HG02759 (cell line): ENCODE measurements at regions not wholly inside any gene's neighbourhood (a gene's known extent, or its start where the extent isn't known, plus 50 kb on each side); places are given as distances from the start of the nearest gene placed in this dataset.
A peak's percentile ranks its signal among the peaks of the same experiment; 100 is the strongest.
"Not testable (repeated sequence)": the region's sequence is repeated elsewhere in the genome, so short reads cannot be mapped to it uniquely, and the experiment has no call there.

ENCODE experiments used
- ATAC-seq: cut with Tn5 transposase; IDR thresholded peaks from one replicate; pipeline ENCODE4 v1.9.1; 2021; ENCODE audit warnings: mild to moderate bottlenecking, moderate library complexity; ENCODE audit not compliant: unreplicated experiment

- not testable (repeated sequence) for ATAC-seq
Measured at GRCh38 chr6:58067867-58068548, 750.6 kb downstream of the PRIM2 start.

DNA sequence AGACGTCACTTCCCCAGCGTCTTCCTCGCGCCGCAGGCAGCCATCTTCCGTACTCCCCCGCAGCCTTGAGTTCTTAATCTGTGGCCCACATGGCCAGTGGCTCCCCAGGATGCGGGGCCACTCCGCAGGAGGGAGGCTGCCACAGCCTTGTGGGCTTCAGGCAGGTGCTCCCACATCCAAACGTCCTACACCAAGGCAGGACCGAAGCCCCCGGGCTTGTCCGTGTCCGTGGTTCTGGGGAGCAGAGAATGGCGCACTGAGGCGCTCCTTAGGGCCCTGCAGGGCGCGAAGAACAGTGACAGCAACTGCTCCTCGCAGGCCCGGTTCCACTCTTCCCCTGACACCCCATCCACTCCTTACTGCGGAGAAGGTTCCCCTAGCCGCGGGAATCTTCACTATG is 755.8 kb downstream of the PRIM2 start:
- no peak for ATAC-seq

GRCh38 chr6:58090067-58090466 is 772.6 kb downstream of the PRIM2 start:
- not testable (repeated sequence) for ATAC-seq

DNA sequence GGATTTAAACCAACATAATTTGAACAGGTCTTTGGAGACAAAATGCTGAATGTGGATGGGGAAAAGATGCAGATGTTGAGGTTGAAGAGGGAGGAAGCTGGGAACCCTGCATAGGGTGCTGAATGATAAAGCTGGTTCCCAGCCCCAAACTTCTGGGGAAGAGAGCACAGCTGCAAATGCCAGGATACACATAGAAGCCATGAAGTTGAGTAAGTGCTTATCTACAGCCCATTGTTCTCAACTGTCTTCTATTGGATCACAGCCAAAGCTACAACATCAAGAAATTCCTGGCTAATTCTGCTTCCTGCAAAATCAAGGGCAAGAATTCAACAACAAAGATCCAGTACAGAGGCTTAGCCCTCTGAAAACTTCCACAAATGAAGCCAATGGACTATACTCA is 779.8 kb downstream of the PRIM2 start:
- ATAC-seq, result not testable (repeated sequence)

DNA sequence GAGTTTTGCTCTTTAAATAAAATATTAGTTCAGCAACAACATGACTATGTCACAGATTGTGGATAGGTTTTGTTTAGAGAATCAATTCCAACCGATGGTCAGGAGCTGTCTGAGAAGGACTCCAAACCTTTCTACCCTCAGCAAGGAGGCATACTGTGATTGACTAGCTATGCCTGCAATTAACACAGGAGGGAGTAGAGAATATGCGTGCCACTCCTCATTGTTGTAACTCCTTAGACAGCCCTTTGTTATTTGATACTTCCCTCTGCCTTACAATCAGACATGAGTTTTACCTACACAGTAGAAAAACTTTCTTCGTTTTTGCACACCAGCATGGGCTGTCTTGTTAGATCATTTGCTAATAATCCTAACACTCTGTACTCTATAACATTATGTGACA is 796.5 kb downstream of the PRIM2 start:
- ATAC-seq, result no peak

DNA sequence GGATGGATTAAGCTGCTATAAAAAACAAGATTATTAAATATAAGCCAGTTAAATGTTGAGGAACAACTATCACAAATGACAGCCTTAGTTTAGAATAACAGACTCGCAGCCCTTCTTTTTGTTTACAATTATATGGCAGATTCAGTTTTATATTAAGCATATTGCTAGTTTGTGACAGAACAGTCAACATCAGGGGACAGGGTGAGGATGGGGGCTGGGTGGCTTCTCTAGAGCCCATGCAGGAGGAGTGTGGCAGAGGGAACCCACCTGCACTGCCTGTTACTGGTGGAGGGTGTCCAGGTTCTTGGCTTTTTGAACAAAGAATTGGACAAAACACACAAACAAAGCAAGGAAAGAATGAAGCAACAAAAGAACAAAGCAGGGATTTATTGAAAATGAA is 799.7 kb downstream of the PRIM2 start:
- not testable (repeated sequence) for ATAC-seq

DNA sequence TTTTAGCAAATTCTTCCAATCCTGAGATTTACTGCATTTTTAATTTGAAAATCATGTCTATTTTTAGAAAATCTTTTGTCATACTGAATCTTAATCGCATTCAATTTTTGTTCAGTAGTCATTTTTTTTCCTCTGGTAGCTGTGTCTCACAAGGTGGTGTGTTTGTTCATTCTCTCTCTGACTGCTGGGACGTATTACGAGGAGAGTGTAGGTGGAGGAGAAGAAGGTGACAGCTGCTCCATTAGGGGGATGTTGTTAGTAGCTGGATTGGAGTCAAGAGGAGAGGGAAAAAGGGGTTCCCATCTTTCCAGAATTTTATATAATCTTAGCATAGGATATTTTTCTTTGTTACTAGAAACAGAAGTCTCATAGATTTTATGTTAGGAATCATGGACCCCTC is 804.2 kb downstream of the PRIM2 start:
- not testable (repeated sequence) for ATAC-seq

GRCh38 chr6:58123770-58124169 is 806.3 kb downstream of the PRIM2 start:
- not testable (repeated sequence) for ATAC-seq

DNA sequence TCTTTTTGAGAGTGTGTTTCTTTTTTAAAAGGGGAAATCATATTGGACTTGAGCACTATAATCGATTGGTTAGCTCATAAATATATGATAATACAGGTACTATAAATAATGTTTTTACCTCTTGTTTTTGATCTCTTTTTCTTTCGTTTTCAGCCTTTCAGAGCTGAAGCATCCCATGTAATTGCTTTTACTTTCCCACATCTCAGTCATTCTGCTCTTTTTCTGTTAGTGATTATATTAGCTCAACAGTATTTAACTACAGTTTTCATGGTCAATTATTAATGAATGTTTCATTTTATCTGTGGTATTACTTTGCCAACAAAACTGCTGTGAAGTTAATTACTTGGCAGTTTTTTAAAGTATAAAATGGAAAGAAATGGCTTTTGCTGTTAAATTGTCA is 811.1 kb downstream of the PRIM2 start:
- not testable (repeated sequence) for ATAC-seq

DNA sequence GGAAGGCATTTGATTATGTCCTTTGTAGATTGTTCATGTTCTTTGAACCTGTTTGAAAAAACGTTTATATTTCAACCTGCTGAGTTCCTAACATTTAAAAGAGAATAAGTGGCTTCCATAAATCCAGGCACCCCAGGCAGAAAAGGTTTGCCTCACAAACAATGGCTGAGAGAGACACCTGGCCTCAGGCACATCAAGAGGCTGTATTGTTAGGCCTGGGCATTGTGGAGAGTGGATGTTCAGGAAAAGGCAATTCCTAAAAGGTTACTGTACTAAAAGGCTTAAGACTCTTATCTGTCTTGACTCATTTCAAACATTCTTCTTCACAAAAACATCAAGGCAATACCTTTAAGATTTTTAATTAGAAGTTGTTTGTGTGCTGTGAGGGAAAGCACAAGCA is 811.7 kb downstream of the PRIM2 start:
- ATAC-seq, result not testable (repeated sequence)

- not testable (repeated sequence) for ATAC-seq
Measured at GRCh38 chr6:58139746-58140145, 822.3 kb downstream of the PRIM2 start.

DNA sequence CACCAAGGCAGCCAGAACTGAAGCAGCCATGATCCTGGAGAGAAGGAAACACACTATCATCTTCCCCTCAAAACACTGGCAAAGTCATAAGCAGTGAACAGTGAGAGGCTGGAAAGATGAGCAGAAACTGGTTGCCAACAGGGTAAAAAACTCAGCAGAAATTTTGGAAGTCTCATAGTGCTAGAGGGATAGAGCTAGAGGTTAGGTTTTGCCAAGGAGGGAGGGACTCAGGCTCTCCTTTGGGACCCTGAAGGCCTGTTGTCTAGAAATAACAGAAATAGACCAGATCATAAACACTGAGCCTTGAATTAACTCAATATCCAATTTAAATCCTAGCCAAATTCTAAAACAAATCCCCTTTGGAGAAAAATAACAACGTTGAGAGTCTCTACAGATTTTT is 853.6 kb downstream of the PRIM2 start:
- not testable (repeated sequence) for ATAC-seq

GRCh38 chr6:58181557-58182065 is 864.2 kb downstream of the PRIM2 start:
- peak; percentile 80 for ATAC-seq

DNA sequence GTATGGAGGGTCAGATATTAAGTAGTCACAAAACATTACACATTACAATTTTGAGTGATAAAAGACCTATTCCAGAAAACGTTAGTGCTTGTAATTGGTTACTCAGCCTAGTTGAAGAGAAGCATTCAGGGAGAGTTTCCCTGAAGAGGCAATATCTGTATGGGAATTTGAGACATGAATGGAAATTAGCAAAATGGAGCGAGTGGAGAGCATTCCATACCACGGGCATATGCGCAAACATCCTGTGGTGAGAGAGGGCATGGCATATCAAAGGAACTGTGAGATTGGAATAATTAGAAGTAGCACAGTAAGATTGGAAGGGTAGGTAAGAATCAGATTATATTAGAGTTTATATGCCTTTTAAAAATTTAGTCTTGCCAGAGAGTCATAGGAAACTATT is 867.9 kb downstream of the PRIM2 start:
- not testable (repeated sequence) for ATAC-seq

DNA sequence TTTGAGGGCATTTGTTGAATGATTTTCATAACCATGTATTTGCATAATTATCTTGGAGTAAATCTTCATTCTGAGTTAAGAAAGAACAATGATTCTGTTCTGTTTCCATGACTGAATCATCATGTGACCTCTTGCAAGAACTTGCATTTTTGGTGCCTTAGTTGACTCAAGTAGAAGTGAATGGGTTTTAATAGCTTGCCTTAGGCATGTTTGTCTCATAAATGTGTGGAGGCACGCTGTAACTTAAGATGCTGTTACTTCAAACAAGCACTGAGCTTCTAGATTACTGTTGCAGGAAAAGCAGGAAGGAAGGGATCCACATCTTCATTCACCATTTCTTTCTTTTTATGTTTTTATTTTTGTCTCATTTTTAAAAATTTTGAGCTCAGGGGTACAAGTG is 875.8 kb downstream of the PRIM2 start:
- ATAC-seq, result not testable (repeated sequence)

DNA sequence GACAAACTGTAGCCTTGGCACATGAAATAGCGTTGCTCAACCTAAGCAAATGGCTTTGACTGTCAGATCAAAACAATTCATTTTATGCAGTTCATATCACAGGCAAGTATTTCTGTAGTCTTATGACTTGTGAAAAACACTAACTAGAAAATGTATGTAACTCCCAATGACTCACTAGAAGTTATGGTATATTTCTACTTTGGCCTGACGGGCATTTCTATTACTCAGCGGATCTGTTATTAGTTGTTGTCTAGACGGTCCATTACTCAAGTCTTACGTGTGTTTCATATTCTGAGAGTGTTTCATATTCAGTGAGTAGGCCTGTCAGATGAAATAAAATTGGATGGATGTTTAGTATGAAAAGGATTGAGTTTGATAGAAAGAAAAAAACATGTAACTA is 880.9 kb downstream of the PRIM2 start:
- ATAC-seq, result no peak

DNA sequence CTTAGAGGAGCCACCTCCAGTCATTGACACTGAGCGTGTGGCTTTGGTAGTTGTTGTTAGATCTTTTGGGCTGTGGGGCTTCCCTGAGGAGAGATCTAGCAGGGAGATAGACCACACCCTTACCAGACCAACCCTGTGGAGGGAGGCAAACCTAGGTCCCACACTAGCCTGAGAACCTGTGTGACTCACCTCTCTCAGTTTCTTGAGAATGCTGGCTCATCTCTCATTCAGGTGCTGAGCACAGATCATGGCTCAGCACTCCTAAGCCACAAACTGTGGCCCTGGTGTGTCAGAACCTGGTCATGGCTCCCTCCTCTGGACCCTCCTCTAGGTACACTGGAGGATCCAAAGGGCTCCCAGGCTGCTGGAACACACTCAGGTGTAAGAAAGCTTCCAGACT is 919.7 kb downstream of the PRIM2 start:
- not testable (repeated sequence) for ATAC-seq

GRCh38 chr6:58238421-58238820 is 921.0 kb downstream of the PRIM2 start:
- not testable (repeated sequence) for ATAC-seq

GRCh38 chr6:58257625-58258024 is 940.2 kb downstream of the PRIM2 start:
- ATAC-seq, result not testable (repeated sequence)

GRCh38 chr6:58290177-58290576 is 972.7 kb downstream of the PRIM2 start:
- no peak for ATAC-seq

GRCh38 chr6:58291319-58291718 is 973.9 kb downstream of the PRIM2 start:
- not testable (repeated sequence) for ATAC-seq

DNA sequence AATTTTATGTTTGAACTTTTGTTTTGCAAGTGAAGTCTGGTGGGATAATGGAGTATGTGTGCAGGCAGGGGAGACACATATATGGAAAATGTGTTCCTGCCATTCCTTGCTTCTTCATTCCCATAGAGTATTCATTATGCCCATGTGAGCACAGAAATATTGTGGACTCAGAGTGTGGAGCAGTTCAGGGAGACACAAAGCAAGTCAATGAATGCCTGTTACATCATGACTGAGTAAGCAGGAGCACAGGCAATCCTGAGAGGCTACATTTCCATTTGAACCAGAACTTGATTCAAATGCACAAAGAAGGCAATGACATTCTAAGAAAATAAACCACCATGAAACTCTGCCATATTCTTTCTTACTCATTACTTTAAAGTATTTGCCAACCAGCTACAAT is 990.5 kb downstream of the PRIM2 start:
- ATAC-seq, result not testable (repeated sequence)

- ATAC-seq, result not testable (repeated sequence)
Measured at GRCh38 chr6:58332108-58332507, 1014.7 kb downstream of the PRIM2 start.
